OCI-LY1 (cell line): ENCODE measurements at regions not wholly inside any gene's neighbourhood (a gene's known extent, or its start where the extent isn't known, plus 50 kb on each side); places are given as distances from the start of the nearest gene placed in this dataset.

ENCODE experiments used
- H2AFZ ChIP-seq: fragments of 200-600 bp; sonication (generic), shearing (Covaris generic); 2 replicates; pipeline ENCODE4 v1.6.0; 2014; ENCODE audit warnings: antibody characterized with exemption, mild to moderate bottlenecking, low read length
- H3F3A ChIP-seq: fragments of 200-600 bp; sonication (generic), shearing (Covaris generic); 2 replicates; pipeline ENCODE4 v1.6.0; 2014; ENCODE audit warnings: mild to moderate bottlenecking, antibody characterized with exemption, low read length, moderate library complexity; ENCODE audit not compliant: insufficient read depth
- H3K27ac ChIP-seq: fragments of 200-600 bp; sonication (generic); 2 replicates; pipeline ENCODE4 v1.5.1; 2014; ENCODE audit warnings: low read length, mixed run types, mild to moderate bottlenecking, low read depth; ENCODE audit not compliant: poor library complexity, severe bottlenecking
- H3K27me3 ChIP-seq: fragments of 200-600 bp; sonication (generic); 2 replicates; pipeline ENCODE4 v1.6.0; 2014; ENCODE audit warnings: antibody characterized with exemption, mild to moderate bottlenecking, low read length, moderate library complexity; ENCODE audit not compliant: insufficient read depth
- H3K36me3 ChIP-seq: fragments of 200-600 bp; sonication (generic); 2 replicates; pipeline ENCODE4 v1.6.1; 2014; ENCODE audit warnings: mild to moderate bottlenecking, antibody characterized with exemption, low read length, moderate library complexity, mixed read lengths; ENCODE audit not compliant: insufficient read depth
- H3K4me1 ChIP-seq: fragments of 200-600 bp; sonication (generic); 2 replicates; pipeline ENCODE4 v1.5.1; 2014; ENCODE audit warnings: mild to moderate bottlenecking, low read length, moderate library complexity; ENCODE audit not compliant: insufficient read depth, severe bottlenecking
- H3K4me2 ChIP-seq: fragments of 200-600 bp; sonication (generic), shearing (Covaris generic); 2 replicates; pipeline ENCODE4 v1.6.1; 2014; ENCODE audit warnings: low read length
- H3K4me3 ChIP-seq: fragments of 200-600 bp; sonication (generic); 2 replicates; pipeline ENCODE4 v1.5.1; 2014; ENCODE audit warnings: low read length, low read depth, mild to moderate bottlenecking, mixed read lengths; ENCODE audit not compliant: poor library complexity, severe bottlenecking
- H3K79me2 ChIP-seq: fragments of 200-600 bp; shearing (Covaris generic); 2 replicates; pipeline ENCODE4 v1.6.1; 2016; ENCODE audit warnings: mixed run types, low read length, mixed read lengths; ENCODE audit not compliant: insufficient read depth
- H3K9ac ChIP-seq: fragments of 200-600 bp; sonication (generic), shearing (Covaris generic); 2 replicates; pipeline ENCODE4 v1.6.1; 2014; ENCODE audit warnings: mild to moderate bottlenecking, low read length, mixed read lengths
- H3K9me2 ChIP-seq: fragments of 200-600 bp; sonication (generic), shearing (Covaris generic); 2 replicates; pipeline ENCODE4 v1.6.1; 2014; ENCODE audit warnings: low read depth, mild to moderate bottlenecking, low read length, mixed read lengths
- H3K9me3 ChIP-seq: fragments of 200-600 bp; shearing (Covaris generic); 2 replicates; pipeline ENCODE4 v1.6.1; 2014; ENCODE audit warnings: low read length, mixed read lengths
- H4K20me1 ChIP-seq: fragments of 200-600 bp; sonication (generic), shearing (Covaris generic); 2 replicates; pipeline ENCODE4 v1.6.0; 2016; ENCODE audit warnings: mild to moderate bottlenecking, low read length; ENCODE audit not compliant: insufficient read depth
- EZH2 ChIP-seq: fragments of 200-600 bp; sonication (generic), shearing (Covaris generic); IDR thresholded peaks from 2 replicates; pipeline ENCODE4 v1.8.0; 2017; ENCODE audit warnings: borderline replicate concordance, mixed run types, mild to moderate bottlenecking, antibody characterized with exemption, low read length, moderate library complexity, mixed read lengths
- TF ChIP-seq, protein P1 (sequence below): fragments of 200-600 bp; sonication (generic), shearing (Covaris generic); IDR thresholded peaks from 2 replicates; pipeline ENCODE4 v1.5.1; 2017; ENCODE audit warnings: mild to moderate bottlenecking, antibody characterized with exemption, low read length, moderate library complexity, mixed read lengths

GRCh38 chr14:104515059-104515810 lies 64.3 kb upstream of the C14orf180 start:
- no peak overlapping the region for H3K4me2 ChIP-seq
- no peak overlapping the region for H3K4me3 ChIP-seq
- H3K9me2 ChIP-seq: no peaks in the 10 kb centered on the region
- H3K27ac ChIP-seq: no peak overlapping the region
- H2AFZ ChIP-seq: no peak overlapping the region
- H3K27me3 ChIP-seq: no peaks in the 10 kb centered on the region; the same call in 1 of the 2 replicates
- TF ChIP-seq, protein P1, sequence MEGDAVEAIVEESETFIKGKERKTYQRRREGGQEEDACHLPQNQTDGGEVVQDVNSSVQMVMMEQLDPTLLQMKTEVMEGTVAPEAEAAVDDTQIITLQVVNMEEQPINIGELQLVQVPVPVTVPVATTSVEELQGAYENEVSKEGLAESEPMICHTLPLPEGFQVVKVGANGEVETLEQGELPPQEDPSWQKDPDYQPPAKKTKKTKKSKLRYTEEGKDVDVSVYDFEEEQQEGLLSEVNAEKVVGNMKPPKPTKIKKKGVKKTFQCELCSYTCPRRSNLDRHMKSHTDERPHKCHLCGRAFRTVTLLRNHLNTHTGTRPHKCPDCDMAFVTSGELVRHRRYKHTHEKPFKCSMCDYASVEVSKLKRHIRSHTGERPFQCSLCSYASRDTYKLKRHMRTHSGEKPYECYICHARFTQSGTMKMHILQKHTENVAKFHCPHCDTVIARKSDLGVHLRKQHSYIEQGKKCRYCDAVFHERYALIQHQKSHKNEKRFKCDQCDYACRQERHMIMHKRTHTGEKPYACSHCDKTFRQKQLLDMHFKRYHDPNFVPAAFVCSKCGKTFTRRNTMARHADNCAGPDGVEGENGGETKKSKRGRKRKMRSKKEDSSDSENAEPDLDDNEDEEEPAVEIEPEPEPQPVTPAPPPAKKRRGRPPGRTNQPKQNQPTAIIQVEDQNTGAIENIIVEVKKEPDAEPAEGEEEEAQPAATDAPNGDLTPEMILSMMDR: no peak
- no peak for TF ChIP-seq EZH2
- H3K9me3 ChIP-seq: no peaks in the 10 kb centered on the region
- no peaks in the 10 kb centered on the region for H3K79me2 ChIP-seq
- H4K20me1 ChIP-seq: no peaks in the 10 kb centered on the region
- no peak overlapping the region for H3K9ac ChIP-seq
- no peaks in the 10 kb centered on the region for H3K36me3 ChIP-seq
- no peaks in the 10 kb centered on the region for H3K4me1 ChIP-seq
- no peaks in the 10 kb centered on the region for H3F3A ChIP-seq

DNA sequence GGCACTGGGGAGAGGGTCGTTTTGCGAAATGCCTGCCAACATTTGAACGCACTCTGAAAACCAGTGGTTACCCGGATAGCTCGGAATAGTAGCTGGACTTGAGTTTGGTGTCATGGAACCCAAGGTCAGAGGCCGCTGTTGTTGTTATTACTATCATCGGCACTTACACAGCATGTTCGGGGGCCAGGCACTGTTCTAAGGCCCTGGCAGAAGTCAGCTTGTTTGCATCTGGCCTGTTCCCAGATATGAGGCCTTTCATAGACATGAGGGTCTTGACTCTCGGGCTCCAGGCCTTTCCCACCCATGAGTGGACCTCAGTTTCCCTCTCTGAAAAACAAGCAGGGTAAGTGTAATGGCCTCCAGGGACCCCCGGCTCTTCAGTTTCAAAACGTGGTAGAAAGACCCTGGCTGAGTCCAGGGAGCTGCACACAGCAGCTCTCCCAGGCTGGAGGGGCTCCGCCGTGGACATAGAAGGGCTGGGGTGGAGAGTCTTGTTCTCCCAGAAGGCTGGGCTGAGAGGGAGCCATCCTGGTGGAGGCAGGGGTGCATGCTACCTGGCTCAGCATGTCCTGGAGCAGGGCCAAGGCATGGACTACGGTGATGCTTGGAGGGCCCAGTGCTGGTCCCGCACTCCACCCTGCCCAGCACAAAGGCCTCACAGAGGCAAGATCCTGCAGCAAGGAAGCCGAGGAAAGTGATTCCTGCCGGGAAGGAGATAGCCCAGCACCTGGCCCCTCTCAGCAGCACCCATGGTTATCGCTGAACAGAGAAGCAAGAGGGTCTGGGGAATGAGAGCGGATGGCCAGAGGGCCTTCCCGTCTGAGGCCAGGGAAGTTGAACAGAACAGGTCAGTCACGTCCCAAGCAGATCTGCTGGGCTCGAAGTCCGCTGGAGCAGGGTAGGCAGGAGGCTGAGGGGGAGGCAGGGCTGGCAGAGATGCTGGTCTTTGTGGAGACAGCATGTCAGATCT lies 63.5 kb upstream of the C14orf180 start:
- Histone ChIP-seq H3F3A (no peaks in the 10 kb centered on the region), H3K9me3 (no peaks in the 10 kb centered on the region), H3K4me1 (no peaks in the 10 kb centered on the region), H4K20me1 (no peaks in the 10 kb centered on the region), H3K27me3 (no peaks in the 10 kb centered on the region; the same call in 1 of the 2 replicates), H3K4me2 (no peak overlapping the region), H3K4me3 (no peak overlapping the region), H3K27ac (no peak overlapping the region), H3K9ac (no peak overlapping the region), H3K9me2 (no peaks in the 10 kb centered on the region), H3K36me3 (no peaks in the 10 kb centered on the region), H2AFZ (no peak overlapping the region), H3K79me2 (no peaks in the 10 kb centered on the region)
- TF ChIP-seq, protein P1: no peak
- TF ChIP-seq EZH2: no peak

- H2AFZ ChIP-seq: no peak overlapping the region
- no peak overlapping the region for H3K4me3 ChIP-seq
- no peaks in the 10 kb centered on the region for H3F3A ChIP-seq
- no peaks in the 10 kb centered on the region for H3K9me3 ChIP-seq
- TF ChIP-seq, protein P1: no peak
- no peak for TF ChIP-seq EZH2
- H3K27ac ChIP-seq: no peak overlapping the region
- no peaks in the 10 kb centered on the region for H3K4me1 ChIP-seq
- H3K27me3 ChIP-seq: no peaks in the 10 kb centered on the region; the same call in 1 of the 2 replicates
- no peaks in the 10 kb centered on the region for H3K79me2 ChIP-seq
- H3K4me2 ChIP-seq: no peak overlapping the region
- H4K20me1 ChIP-seq: no peaks in the 10 kb centered on the region
- H3K36me3 ChIP-seq: no peaks in the 10 kb centered on the region
- no peaks in the 10 kb centered on the region for H3K9me2 ChIP-seq
- H3K9ac ChIP-seq: no peak overlapping the region
Observed at GRCh38 chr14:104516906-104517305, 62.7 kb upstream of the C14orf180 start.
